HG02642 (cell line): ENCODE measurements at regions not wholly inside any gene's neighbourhood (a gene's known extent, or its start where the extent isn't known, plus 50 kb on each side); places are given as distances from the start of the nearest gene placed in this dataset.
"Not testable (repeated sequence)": the region's sequence is repeated elsewhere in the genome, so short reads cannot be mapped to it uniquely, and the experiment has no call there.

Experiments used
- ATAC-seq: cut with Tn5 transposase; IDR thresholded peaks from one replicate; pipeline ENCODE4 v1.9.1; 2021; ENCODE audit warnings: mild to moderate bottlenecking; ENCODE audit not compliant: unreplicated experiment, poor library complexity

DNA sequence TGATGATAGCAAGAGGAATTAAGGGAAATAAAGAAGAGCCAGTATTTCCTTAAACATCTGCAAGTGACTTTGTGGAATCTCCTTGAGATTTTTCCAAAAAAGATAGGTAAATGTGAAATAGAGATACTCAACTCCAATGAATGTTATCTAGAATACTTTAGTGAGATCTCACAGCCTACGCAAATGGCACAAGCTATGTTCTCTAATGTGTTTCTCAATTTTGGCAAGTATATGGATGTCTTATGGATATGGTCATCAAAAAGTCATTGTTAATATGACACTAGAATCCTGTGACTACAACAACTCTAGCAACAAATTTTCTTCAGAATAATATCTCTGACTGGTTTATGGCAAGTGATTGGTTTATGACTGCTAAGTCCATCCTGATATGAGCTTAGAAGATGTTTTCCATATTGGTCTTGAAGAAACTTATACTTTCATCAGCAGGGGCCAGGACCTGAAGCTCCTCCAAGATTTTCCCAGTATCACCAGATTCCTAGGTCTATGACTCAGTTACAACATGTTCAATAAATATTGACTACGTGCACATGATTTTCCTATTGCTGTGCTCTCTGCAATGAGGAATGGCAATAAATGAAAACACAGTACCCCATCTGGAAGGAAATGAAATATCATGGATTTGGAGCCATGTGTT lies 170.9 kb upstream of the THBS1 start:
- no peak for ATAC-seq

DNA sequence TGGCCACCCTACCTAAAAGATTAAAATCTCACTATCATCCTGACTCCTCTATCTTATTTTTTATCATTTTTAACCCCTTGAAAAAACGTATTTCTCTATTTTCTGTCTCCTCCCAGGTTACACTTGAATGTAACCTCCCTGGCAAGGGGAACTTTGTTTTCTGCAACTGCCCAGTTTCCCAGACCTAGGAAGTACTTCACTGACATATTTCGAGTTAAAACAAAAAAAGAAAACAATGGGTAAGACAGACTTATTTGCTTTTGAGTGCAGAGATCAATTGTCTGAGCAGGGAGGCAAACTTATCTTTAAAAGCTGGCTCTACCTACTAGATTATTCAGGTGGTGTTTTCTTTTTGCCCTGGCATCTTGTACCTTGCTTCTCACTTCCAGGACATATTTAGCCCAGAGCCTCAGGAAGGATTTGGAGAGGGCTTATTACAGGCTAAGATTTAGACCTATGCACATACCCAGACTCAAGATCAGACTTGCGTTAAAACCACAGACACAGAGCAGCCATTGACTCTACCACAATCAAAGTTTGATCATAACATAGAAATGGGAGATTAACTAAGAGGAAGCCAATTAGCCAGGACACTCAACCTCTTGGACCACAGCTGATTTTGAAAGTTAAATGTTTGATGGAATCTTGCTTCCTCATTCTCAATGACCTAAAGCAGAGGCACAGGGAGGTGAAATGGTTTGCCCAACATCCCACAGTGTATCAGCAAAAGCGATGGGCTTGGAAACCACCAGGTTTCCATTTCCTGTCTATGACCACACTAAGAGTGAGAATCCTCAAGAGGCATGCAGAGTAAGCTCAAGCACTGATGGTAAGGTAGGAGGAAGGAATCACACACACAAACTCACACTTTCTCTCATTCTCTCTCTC lies 169.5 kb upstream of the THBS1 start:
- ATAC-seq: peak; percentile 96

DNA sequence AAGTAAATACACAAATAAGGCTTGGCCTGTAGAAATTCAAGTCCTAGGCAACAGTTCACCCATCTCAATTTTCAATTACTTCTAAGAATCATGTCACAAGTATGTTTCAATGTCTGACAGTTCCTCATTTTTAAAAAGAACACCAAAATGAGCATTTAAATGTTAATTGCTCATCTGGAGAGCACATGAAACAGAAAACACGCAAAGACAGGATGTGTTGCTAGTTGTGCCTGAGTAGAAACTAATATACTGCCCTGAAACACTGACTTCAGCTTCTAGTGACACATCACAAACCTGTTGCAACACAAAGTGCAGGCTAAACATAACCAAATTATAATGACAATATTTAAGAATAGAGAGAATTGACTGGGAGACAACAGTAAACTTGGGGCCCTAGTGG lies 167.3 kb upstream of the THBS1 start:
- ATAC-seq: no peak

DNA sequence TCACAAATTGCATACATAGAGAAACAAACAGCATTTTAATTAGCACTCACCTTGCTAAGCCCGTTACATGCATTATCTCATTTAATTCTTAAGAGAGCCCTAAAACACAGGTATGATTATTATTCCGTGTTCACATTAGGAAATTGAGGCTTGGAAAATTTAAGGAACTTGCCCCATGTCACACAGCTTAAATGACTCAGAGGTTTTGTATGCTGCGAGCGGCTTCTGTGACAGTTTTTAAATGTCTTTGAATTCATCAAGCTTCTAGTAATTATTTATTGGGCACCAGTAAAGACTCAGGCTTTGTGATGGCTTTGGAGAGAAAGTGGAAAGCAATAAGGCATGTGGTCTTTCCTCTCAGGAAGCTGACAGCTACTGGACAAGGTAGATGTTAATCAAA lies 166.7 kb upstream of the THBS1 start:
- no peak for ATAC-seq

DNA sequence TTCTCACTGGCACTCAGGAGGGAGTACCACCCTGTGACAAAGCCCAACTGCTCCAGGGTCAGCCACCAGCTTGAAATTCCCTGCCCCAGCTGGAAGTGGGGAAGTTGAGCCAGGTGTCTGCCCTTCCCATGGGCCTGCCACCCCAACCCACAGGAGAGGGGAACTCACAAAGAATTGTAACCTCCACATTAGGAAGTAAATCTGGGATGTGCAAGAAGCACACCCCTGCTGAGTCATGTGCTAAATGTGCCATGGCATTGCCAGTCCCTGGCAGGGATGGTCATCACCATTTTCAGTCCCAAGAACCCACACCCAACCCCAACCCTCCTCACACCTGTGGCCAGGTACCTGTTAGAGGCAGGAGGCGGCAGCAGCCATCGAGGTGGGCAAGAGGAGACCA lies 165.2 kb upstream of the THBS1 start:
- ATAC-seq: no peak

DNA sequence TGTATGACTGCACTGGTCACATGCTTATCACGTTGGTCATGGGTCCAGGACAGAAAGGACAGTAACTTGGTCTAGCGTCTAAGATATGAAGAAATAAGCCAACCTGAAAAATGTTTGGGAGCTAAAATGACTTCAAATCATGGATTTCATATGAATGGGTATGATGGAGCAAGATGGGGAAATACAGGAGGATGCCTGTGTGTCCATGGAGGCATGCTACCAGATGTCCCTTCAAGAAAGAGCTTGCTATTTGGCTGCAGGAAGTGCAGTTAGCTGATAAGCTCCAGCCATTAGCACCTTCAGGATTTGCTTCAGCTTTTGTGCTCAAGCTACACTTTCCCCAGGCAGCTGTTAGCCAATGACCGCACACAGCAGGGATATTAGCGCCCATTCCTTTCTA lies 164.6 kb upstream of the THBS1 start:
- no peak for ATAC-seq

DNA sequence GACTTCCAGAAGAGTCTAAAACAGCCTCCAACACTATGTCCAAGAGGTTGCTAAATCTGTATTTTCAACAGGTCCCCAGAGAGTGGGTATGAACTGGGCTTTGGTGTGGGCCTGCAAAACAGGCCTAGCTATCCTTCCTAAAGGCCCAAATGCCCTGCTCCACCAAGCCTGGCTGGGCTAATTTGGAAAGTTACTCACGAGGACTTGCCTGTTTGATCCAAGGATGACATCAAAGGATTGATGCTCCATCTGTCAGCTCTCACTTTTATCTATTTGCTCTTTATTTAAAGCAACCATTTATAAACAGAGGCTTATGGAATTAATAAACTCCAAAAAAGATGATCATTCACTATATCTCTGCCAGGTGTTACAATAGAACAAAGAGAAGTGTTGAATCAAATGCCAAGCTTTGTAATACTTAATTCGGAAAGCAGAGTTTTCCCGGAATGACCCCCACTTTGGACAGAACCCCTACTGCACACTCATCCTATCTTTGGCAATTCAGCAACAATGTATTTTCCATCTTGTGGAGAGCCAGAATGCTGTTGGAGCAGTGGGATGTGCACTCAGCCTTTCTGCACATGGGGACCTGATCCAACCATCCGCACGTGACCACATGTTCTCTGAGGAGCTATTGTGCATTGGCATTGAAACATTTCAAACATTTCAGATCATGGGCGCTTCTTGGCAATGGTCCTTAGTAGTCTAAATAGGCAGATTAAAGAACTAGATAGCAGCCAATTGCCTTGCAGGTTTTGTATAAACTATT lies 163.3 kb upstream of the THBS1 start:
- ATAC-seq: no peak

DNA sequence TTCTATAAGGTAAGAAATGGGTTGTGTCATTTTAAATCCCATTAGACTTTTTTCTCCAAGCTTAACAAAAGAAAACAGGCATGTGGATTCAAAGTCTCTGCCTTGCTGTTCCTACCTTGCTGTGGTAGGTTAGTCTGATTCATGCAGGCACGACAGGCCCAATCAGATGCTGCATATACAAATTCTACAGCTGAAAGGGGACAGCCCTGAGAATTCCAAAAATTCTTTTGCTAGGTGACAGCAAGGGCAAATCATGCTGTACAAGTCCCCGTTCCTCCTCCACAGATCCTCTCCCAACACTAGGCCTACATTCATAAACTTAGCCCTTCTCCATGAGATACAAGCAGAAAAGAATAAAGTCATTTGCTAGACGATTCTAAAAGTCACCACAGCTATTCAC lies 161.2 kb upstream of the THBS1 start:
- ATAC-seq: no peak

DNA sequence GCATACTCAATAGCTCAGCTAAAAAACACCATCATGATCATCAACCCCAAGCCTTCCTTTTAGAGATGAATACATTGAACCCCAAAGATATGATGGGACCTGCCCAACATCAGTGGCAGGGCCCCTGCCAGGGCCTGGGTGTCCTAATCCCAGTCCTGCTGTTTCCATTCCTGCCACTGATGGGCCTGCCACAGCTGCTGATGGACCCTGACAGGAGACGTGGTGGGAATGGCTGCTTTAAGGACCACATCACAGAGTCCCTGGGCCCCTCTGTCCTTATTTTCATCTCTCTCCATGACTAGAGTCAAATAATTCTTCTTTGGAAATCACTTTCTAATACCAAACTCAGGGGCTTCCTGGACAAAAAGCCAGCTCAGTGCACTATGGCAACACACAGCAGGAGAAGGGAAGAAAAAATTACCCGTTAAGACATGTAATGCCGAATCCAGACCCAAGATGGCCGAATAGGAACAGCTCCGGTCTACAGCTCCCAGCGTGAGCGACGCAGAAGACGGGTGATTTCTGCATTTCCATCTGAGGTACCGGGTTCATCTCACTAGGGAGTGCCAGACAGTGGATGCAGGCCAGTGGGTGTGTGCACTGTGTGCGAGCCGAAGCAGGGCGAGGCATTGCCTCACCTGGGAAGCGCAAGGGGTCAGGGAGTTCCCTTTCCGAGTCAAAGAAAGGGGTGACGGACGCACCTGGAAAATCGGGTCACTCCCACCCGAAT lies 160.6 kb upstream of the THBS1 start:
- not testable (repeated sequence) for ATAC-seq

DNA sequence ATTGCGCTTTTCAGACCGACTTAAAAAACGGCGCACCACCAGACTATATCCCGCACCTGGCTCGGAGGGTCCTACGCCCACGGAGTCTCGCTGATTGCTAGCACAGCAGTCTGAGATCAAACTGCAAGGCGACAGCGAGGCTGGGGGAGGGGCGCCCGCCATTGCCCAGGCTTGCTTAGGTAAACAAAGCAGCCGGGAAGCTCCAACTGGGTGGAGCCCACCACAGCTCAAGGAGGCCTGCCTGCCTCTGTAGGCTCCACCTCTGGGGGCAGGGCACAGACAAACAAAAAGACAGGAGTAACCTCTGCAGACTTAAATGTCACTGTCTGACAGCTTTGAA lies 160.1 kb upstream of the THBS1 start:
- not testable (repeated sequence) for ATAC-seq

DNA sequence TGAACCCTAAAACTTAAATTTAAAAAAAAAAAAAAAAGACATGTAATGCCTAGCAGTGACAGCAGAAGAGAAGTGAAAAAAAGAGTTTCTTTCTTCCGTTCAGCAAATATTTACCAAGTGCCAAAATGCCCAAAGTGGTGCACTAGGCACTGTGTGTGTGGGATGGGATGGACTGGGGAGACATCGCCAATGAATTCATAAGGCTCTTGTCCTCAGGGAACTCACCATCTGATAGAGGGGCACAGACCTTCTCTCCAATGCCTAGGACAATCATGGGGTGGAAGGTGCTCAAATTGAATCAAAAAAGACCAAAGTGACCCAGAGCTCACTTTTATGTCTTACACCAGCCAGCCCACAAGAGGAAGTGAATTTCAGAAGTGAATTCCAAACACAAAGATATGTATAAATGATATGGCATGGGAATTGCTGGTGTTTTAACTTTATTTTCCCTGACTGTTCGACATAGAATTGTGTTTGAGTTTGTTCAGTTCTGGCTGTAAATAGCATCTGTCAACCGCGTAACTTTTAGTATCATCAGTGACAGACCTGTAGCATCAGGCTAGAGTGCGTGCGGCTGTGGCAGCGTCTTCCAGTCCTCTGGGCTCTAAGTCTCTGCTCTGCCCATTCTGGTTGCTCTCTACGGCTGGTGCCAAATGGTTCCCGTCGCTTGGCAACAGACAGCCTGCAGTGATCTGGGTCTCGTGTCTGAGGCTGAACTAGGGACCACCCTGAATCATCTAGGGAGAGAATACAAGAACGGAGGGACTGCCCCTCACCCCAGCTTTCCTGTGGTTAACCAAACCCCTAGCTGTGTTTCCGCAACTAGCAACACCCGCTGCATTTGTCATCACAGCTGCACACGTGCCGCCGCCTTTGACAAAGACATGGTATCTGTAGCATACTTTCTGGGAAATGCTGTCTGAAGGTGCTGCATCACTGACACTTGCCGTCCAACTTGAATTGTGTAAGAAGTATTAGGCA lies 154.0 kb upstream of the THBS1 start:
- peak; percentile 89 for ATAC-seq

DNA sequence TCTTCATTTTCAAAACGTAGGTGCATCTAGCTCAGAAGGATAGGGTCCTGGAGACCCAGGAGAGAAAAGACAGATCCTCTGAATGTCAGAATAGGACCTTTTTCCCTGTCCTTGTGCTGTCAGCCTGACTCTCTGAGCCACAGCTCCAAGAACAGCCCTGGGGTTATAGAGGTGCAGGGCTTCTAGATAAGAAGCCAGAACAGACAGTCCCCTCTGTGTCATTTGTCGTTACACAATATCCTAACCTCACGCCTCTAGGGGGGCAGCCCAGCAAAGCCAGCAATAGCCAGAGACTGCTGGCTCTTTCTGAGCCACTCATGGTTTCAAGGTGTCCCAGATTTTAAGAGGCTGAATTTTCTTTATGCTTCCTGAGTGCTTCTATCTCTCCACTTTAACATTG lies 153.2 kb upstream of the THBS1 start:
- no peak for ATAC-seq

DNA sequence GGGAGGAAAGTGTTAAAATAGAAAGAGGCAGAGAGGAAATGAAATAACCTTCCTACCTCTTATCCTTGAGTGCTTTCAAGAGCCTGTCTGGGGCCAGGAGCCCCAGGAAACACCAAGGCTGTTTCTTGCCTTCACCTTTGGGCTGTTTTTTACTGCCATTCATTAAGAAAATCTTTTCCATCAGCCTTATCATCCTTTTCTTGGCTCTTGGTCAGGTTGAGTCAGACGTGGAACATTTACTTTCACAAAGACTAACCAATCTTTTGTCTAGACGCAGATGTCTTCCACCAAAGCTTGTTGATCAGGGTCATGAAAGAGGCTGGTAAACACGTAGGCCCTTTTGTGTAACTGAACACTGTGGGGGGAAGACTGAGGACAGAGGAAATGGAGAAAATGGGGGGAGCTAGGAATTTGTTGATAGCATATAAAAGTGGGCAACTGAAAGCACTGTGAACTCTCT lies 151.0 kb upstream of the THBS1 start:
- ATAC-seq: peak; percentile 33

DNA sequence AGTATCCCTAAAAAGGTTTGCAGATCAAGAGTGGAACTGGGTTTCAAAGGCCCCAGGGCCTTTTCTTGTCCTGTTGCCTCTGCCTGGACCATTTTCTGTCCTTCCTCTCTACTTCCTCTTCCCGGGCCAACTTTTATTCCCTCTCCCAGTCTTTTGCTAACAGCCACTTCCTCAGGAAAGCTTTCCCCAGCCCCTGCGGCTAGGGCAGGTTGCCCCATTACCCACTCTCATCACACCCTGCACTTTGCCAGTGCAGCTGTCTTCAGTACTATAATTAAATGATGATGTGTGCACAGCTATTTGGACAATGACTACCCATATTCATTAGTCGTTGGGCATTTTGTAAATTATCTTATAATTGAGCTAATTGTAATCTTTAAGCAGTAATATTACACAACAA lies 150.5 kb upstream of the THBS1 start:
- ATAC-seq: no peak

DNA sequence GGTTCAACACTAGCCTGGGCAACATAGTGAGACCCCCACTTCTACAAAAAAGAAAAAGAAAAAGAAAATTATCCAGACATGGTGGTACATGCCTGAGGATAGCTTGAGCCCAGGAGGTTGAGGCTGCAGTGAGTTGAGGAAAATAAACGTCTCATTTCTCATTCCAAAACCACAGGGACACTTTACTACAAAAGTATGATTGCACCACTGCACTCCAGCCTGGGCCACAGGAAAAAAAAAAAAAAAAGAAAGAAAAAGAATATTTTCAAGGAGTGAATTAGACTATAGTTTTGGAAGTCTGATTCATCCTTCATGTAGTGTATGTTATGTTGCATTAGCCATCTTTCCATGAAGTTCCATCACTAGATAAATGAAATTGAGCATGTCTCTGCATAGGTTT lies 149.5 kb upstream of the THBS1 start:
- no peak for ATAC-seq

DNA sequence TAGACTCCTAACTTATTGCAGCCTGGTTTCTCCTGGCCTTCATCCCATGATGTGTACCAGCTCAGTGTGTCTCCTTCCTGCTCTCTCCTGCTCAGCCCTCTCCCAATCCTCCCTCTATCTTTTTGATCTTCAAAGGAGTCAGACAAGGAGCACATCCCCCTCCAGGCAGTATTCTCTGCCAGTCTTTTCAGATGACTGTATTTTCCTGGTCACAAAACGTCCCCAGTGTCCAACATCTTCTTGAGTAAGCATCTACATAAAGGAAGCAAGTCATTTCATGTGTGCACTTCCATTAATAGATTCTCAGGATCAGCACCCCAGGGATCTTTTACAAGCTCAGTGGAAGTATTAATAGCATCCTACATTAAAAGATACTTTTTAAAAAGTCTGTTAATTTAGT lies 148.9 kb upstream of the THBS1 start:
- ATAC-seq: no peak

DNA sequence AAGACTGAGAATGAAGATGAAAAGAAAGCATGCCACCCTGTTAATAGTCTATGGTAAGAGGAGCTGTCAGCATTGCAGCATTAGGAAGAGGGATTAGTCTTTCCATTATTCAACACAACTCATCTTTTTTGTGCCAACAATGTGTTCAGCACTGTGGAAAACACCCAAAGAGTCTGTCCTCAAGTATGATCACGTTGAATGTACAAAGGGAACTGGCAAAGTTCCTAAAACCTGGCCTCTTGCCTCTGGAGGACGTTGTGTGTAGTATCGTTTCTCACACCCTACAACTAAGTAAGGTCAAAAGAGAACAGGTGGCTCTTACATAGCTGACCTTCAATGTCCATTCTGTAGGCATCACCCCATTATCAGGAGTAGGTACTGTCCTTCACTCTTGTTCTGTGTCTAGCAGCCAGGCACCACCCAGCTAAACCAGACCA lies 147.9 kb upstream of the THBS1 start:
- ATAC-seq: no peak

DNA sequence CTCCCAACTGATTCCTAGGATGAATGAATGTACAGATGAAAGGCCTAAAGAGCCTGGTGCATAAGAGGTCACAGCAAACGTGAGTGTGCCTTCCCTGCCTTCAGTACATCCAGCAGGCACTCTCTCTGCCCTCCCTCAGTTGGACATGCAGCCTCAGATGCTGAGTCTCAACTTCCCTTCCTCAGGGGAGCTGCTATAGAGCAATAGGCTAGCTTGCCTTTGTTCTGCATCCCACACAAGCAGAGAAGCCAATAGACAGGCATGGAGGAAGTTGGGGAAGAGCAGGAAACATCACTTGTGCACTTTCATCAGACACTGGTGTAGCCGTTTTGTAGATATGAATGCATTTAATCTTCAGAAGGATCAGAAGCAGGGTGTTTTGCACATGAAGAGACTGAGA lies 147.5 kb upstream of the THBS1 start:
- no peak for ATAC-seq

DNA sequence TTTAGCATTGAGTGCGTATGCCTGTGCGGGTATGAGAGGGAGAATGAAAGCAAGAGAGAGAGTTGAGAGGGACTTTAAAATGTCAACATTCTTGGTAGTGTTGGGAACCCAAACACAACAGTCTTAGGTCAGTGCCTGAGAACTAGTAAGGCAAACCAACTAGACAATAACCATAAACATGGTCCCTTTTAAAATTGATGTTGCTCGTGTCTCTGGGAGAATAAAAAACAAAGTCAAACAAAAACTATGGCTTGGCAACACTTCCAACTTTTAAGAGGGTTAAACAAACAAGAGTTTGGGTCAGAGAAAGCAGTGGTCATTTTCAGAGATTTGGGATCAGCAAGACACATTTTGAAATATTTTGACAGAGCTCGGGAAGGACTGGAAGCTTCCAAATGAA lies 146.7 kb upstream of the THBS1 start:
- ATAC-seq: no peak
